Endothelial cell of umbilical vein (primary cell): ENCODE measurements at regions not wholly inside any gene's neighbourhood (a gene's known extent, or its start where the extent isn't known, plus 50 kb on each side); places are given as distances from the start of the nearest gene placed in this dataset.

Experiments used
- BruUV-seq: library from RNA; stranded (reverse); fragments of 400-500 nt; replicated peaks from 2 replicates; lab custom pipeline; 2021; lab: Mats Ljungman, UMichigan
- CTCF ChIA-PET: fragments of 300-600, 350-600 bp; sonication (Branson Sonifier 250); formaldehyde crosslinking; loops from one replicate; lab custom pipeline; 2021; ENCODE audit warnings: antibody characterized with exemption, inconsistent platforms; lab: Charles Lee
- POLR2A ChIA-PET: fragments of 300-600, 350-600 bp; sonication (Branson Sonifier 250); formaldehyde crosslinking; loops from one replicate; lab custom pipeline; 2021; ENCODE audit warnings: antibody characterized with exemption, inconsistent platforms; lab: Charles Lee
- DNase-seq: peaks from one replicate; pipeline ENCODE4 v3.0.0-alpha.2; 2011; ENCODE audit warnings: low read depth, low spot score
- FAIRE-seq: peaks from 2 replicates; lab custom pipeline; 2011; peaks lifted over from hg19 to GRCh38; lab: Jason Lieb, UNC
- H2AFZ ChIP-seq: 2 replicates; pipeline ENCODE4 v1.6.0; 2012; ENCODE audit warnings: low read depth, low read length, control low read depth, inconsistent platforms
- H3K27ac ChIP-seq: 2 replicates; pipeline ENCODE4 v1.5.1; 2011; ENCODE audit warnings: low read depth, mild to moderate bottlenecking, control low read depth, low read length, moderate library complexity; ENCODE audit not compliant: insufficient read depth
- H3K27me3 ChIP-seq, 2 experiments: 2 replicates each; pipeline versions ENCODE4 v1.6.0 to v1.6.1; 2011; ENCODE audit warnings: low read length in 2 of 2, mixed read lengths in 1 of 2; ENCODE audit not compliant: control insufficient read depth in 2 of 2, insufficient read depth in 2 of 2
- H3K36me3 ChIP-seq, 2 experiments: 2 replicates in 1 of 2; 3 replicates in 1 of 2; pipeline ENCODE4 v1.5.1; 2011; ENCODE audit warnings: low read length in 2 of 2, mild to moderate bottlenecking in 1 of 2, moderate library complexity in 1 of 2; ENCODE audit not compliant: control insufficient read depth in 2 of 2, insufficient read depth in 2 of 2; ENCODE audit errors: extremely low read depth in 1 of 2
- H3K4me1 ChIP-seq: 3 replicates; pipeline ENCODE4 v1.5.1; 2011; ENCODE audit warnings: mild to moderate bottlenecking, low read length; ENCODE audit not compliant: control insufficient read depth, insufficient read depth; ENCODE audit errors: extremely low read depth
- H3K4me2 ChIP-seq: 2 replicates; pipeline ENCODE4 v1.6.1; 2011; ENCODE audit warnings: low read length, control low read depth, mixed read lengths; ENCODE audit not compliant: insufficient read depth
- H3K4me3 ChIP-seq, 3 experiments: fragments of 200-600 bp in 1 of 3; sonication (generic), shearing (Covaris generic) in 1 of 3; replicated peaks in 1 of 3; 2 replicates each; pipeline ENCODE4 v1.5.1; 2011 to 2016; ENCODE audit warnings: control low read depth in 3 of 3, low read length in 3 of 3, mild to moderate bottlenecking in 2 of 3, inconsistent platforms in 1 of 3, low read depth in 1 of 3, moderate library complexity in 1 of 3; ENCODE audit not compliant: insufficient read depth in 1 of 3
- H3K79me2 ChIP-seq: 2 replicates; pipeline ENCODE4 v1.6.0; 2012; ENCODE audit warnings: low read length, inconsistent platforms; ENCODE audit not compliant: control insufficient read depth, insufficient read depth
- H3K9ac ChIP-seq: replicated peaks from 2 replicates; pipeline ENCODE3; 2011; ENCODE audit warnings: low read length, control low read depth; ENCODE audit not compliant: insufficient read depth; ENCODE audit errors: extremely low read depth
- H3K9me1 ChIP-seq: replicated peaks from 3 replicates; pipeline ENCODE4 v1.6.0; 2011; ENCODE audit warnings: mild to moderate bottlenecking, low read length; ENCODE audit not compliant: control insufficient read depth, insufficient read depth; ENCODE audit errors: extremely low read depth
- H3K9me3 ChIP-seq: replicated peaks from 2 replicates; pipeline ENCODE4 v1.5.1; 2012; ENCODE audit warnings: low read length, inconsistent platforms; ENCODE audit not compliant: control insufficient read depth, insufficient read depth
- H4K20me1 ChIP-seq: replicated peaks from 2 replicates; pipeline ENCODE3; 2011; ENCODE audit warnings: mild to moderate bottlenecking, low read length; ENCODE audit not compliant: control insufficient read depth, insufficient read depth; ENCODE audit errors: extremely low read depth
- EZH2 ChIP-seq: IDR thresholded peaks from 2 replicates; pipeline ENCODE4 v1.6.1; 2012; ENCODE audit warnings: borderline replicate concordance, low read depth, mild to moderate bottlenecking, moderate library complexity, low read length, inconsistent platforms; ENCODE audit not compliant: severe bottlenecking
- FOS ChIP-seq: IDR thresholded peaks from 2 replicates; pipeline ENCODE4 v1.6.1; 2011; ENCODE audit warnings: mild to moderate bottlenecking, low read length, moderate library complexity, borderline replicate concordance; ENCODE audit not compliant: insufficient read depth
- GATA2 ChIP-seq: IDR thresholded peaks from 2 replicates; pipeline ENCODE4 v1.7.0; 2011; ENCODE audit warnings: low read depth, mild to moderate bottlenecking, moderate library complexity, mixed read lengths, low read length; ENCODE audit not compliant: insufficient read length, insufficient read depth
- JUN ChIP-seq: IDR thresholded peaks from 2 replicates; pipeline ENCODE4 v1.6.1; 2011; ENCODE audit warnings: borderline replicate concordance, low read depth; ENCODE audit not compliant: insufficient read length, insufficient read depth
- MAX ChIP-seq: IDR thresholded peaks from 2 replicates; pipeline ENCODE4 v1.6.1; 2011; ENCODE audit not compliant: insufficient read depth, insufficient read length
- MYC ChIP-seq: IDR thresholded peaks from one replicate; pipeline ENCODE4 v1.6.1; 2011; ENCODE audit warnings: mild to moderate bottlenecking, low read depth, low read length
- POLR2A ChIP-seq: IDR thresholded peaks from 2 replicates; pipeline ENCODE4 v1.6.1; 2012; ENCODE audit warnings: low read depth, mild to moderate bottlenecking, control low read depth, low read length
- POLR2AphosphoS5 ChIP-seq: IDR thresholded peaks from 2 replicates; pipeline ENCODE4 v1.6.1; 2012; ENCODE audit warnings: low read depth, mild to moderate bottlenecking, control low read depth, low read length, moderate library complexity; ENCODE audit not compliant: insufficient read depth
- dilution Hi-C: fragments of 300-500 bp; cut with MboI; formaldehyde crosslinking; loops from one replicate; pipeline ENCODE4 v1.15.0; 2019; ENCODE audit warnings: low sequenced_read_pairs; ENCODE audit not compliant: extremely low pct_ligation_motif_present
- intact Hi-C: fragments of 100-400 bp; cut with micrococcal nuclease; formaldehyde crosslinking; loops from one replicate; pipeline ENCODE4 v1.10.0; 2022
- TF ChIP-seq, protein P1 (sequence below), 2 donors: IDR thresholded peaks; 1 replicate in 1 of 2; 2 replicates in 1 of 2; pipeline ENCODE4 v1.5.1; 2011; ENCODE audit warnings: low read length in 2 of 2, mild to moderate bottlenecking in 2 of 2, moderate library complexity in 2 of 2, control low read depth in 1 of 2, inconsistent platforms in 1 of 2, low read depth in 1 of 2; ENCODE audit not compliant: insufficient read depth in 1 of 2; ENCODE audit errors: extremely low read depth in 1 of 2

DNA sequence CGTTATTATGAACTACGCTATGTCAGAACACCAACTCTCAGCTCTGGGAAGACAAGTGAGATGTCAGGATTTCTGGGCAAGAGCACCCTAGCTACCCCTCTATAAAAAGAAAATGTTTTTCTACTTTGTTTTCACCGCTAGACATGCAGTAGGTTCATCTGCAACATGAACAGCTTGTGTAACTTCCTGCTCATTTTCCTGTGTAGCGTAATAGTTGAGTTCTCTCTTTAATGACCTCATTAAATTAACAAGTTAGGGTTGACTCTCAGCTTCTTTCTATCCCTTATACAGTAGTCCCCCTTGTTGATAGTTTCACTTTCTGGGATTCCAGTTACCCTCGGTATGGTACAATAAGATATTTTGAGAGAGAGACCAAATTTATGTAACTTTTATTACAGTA lies 329.4 kb upstream of the ZNF32 start:
- no peaks in the 10 kb centered on the region for H3K9me1 ChIP-seq
- H3K4me1 ChIP-seq: peaks cover 5% of the 10 kb centered on the region
- BruUV-seq: no TSS peak
- H3K9ac ChIP-seq: no peak overlapping the region
- no peak overlapping the region for H2AFZ ChIP-seq
- no peak overlapping the region for H3K4me2 ChIP-seq
- ChIA-PET POLR2A (no interaction called here), CTCF (no interaction called here)
- H3K36me3 ChIP-seq: no peaks in the 10 kb centered on the region
- H3K79me2 ChIP-seq: no peaks in the 10 kb centered on the region
- H3K9me3 ChIP-seq: no peaks in the 10 kb centered on the region
- H3K27ac ChIP-seq: no peak overlapping the region
- FAIRE-seq (no peak), DNase-seq (no peak)
- no peaks in the 10 kb centered on the region for H3K27me3 ChIP-seq
- TF ChIP-seq MYC (no peak), EZH2 (no peak), JUN (no peak), FOS (no peak), POLR2AphosphoS5 (no peak), MAX (no peak), GATA2 (no peak), POLR2A (no peak)
- TF ChIP-seq, protein P1, sequence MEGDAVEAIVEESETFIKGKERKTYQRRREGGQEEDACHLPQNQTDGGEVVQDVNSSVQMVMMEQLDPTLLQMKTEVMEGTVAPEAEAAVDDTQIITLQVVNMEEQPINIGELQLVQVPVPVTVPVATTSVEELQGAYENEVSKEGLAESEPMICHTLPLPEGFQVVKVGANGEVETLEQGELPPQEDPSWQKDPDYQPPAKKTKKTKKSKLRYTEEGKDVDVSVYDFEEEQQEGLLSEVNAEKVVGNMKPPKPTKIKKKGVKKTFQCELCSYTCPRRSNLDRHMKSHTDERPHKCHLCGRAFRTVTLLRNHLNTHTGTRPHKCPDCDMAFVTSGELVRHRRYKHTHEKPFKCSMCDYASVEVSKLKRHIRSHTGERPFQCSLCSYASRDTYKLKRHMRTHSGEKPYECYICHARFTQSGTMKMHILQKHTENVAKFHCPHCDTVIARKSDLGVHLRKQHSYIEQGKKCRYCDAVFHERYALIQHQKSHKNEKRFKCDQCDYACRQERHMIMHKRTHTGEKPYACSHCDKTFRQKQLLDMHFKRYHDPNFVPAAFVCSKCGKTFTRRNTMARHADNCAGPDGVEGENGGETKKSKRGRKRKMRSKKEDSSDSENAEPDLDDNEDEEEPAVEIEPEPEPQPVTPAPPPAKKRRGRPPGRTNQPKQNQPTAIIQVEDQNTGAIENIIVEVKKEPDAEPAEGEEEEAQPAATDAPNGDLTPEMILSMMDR (IDR thresholded peaks at IDR 0.05; ENCODE audit: extremely low read depth in 1 of 2, insufficient read depth in 1 of 2, low read depth in 1 of 2, low read length in 2 of 2): no peak
- no peak overlapping the region for H3K4me3 ChIP-seq
- intact Hi-C loops: no loop called here
- dilution Hi-C loops: no loop called here
- H4K20me1 ChIP-seq: no peaks in the 10 kb centered on the region
